ENCODE measurements at regions not wholly inside any gene's neighbourhood (a gene's known extent, or its start where the extent isn't known, plus 50 kb on each side); places are given as distances from the start of the nearest gene placed in this dataset.

DNA sequence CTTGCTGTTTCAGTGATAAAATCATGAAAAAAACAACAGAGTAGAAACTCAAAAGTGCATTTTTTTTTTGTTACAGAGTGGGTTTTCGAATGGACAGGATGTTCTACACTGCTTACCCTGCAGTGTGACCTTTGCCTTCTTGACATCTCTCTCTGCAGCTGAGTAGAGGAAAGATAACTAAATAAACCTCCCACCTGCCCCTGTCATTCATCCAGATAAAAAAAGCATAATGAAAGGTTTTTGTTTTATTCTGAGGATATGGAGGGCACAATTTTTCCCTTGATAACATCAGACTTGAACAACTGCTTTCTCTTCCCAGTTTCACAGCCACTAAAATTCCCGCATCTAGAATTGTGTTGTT, 193.6 kb upstream of the FOXQ1 start:
- WGBS, 3 donors = 26 to 43% (median 41%) methylated on average over 2 of the region's 2 CpGs
- Histone ChIP-seq H3K27ac (no peak overlapping the region), H3K4me1 (ENCODE audit: insufficient read depth) (no peaks in the 10 kb centered on the region), H3K4me3 (no peak overlapping the region), H3K36me3 (no peaks in the 10 kb centered on the region), H3K9me3 (no peaks in the 10 kb centered on the region), H3K27me3 (no peaks in the 10 kb centered on the region)
- DNase-seq = no peak
- TF ChIP-seq, protein P1, sequence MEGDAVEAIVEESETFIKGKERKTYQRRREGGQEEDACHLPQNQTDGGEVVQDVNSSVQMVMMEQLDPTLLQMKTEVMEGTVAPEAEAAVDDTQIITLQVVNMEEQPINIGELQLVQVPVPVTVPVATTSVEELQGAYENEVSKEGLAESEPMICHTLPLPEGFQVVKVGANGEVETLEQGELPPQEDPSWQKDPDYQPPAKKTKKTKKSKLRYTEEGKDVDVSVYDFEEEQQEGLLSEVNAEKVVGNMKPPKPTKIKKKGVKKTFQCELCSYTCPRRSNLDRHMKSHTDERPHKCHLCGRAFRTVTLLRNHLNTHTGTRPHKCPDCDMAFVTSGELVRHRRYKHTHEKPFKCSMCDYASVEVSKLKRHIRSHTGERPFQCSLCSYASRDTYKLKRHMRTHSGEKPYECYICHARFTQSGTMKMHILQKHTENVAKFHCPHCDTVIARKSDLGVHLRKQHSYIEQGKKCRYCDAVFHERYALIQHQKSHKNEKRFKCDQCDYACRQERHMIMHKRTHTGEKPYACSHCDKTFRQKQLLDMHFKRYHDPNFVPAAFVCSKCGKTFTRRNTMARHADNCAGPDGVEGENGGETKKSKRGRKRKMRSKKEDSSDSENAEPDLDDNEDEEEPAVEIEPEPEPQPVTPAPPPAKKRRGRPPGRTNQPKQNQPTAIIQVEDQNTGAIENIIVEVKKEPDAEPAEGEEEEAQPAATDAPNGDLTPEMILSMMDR (IDR thresholded peaks at IDR 0.05) = no peak
- TF ChIP-seq POLR2A (IDR thresholded peaks at IDR 0.05) (no peak), EP300 (IDR thresholded peaks at IDR 0.05) (no peak)
- intact Hi-C loops (cut with DNase I) = no loop called here

DNA sequence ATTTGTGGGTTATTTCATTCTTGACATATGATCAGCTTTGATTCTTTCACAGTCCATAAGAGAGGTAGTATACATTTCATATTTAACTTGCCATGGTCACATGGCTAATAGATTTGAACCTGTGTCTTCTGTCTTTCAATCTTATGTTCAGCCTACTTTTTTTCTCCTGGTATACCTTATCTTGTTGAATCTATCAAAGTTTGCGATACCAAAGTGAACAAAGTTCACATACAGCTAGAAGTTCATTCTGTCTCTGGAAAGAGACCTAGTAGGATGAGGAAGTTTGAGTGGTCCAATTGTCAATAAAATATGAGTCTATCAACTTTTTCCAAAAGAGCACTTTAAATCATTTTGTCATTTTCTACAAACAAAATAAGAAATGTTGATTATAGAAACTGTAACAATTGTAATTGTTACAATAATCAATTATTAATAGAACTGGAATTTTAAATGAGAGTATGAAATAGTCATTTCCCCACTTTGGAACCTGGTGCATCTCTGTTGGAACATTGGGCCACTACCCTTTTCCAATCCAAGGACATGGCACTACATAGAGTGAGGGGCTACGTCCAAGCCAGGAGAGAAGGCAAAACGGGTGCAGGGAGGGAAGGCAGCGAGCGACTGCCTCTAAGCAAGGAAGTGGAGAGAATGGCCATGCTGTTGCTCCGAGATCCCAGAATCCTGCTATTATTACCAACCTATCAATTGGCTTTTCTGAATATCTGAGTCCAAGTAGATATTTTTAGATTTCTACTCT, 194.2 kb upstream of the FOXQ1 start:
- Histone ChIP-seq H3K27ac (no peak overlapping the region), H3K4me3 (no peak overlapping the region), H3K9me3 (no peaks in the 10 kb centered on the region), H3K36me3 (no peaks in the 10 kb centered on the region), H3K4me1 (ENCODE audit: insufficient read depth) (no peaks in the 10 kb centered on the region), H3K27me3 (no peaks in the 10 kb centered on the region)
- 62 to 65% (median 65%) methylated on average over 6 of the region's 6 CpGs for WGBS, 3 donors
- intact Hi-C loops (cut with DNase I) = no loop called here
- DNase-seq = no peak
- TF ChIP-seq, protein P1 (IDR thresholded peaks at IDR 0.05) = no peak
- no peak for TF ChIP-seq EP300 (IDR thresholded peaks at IDR 0.05)
- TF ChIP-seq POLR2A (IDR thresholded peaks at IDR 0.05) = no peak

DNA sequence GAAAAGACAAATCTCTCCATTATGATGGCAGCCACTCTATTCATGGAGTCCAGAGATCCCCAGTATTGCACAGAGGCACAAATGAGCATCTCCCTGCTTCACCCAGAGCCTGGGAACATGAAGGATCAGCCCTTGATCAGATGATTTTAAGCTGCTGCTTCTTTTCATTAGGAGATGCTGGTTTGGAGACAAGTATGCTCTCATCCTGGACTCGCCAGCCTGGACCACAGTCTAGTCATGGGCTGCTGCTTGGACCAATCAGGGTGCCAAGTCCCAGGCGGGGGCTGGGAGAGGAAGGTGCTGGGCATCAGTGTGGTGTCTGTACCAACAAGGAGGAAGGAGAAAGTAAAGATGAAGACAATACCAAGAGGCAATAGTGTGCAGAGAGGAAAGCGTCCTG, 195.7 kb upstream of the FOXQ1 start:
- no peak for DNase-seq
- Histone ChIP-seq H3K9me3 (no peaks in the 10 kb centered on the region), H3K27ac (no peak overlapping the region), H3K27me3 (no peaks in the 10 kb centered on the region), H3K4me1 (ENCODE audit: insufficient read depth) (no peaks in the 10 kb centered on the region), H3K36me3 (no peaks in the 10 kb centered on the region), H3K4me3 (no peak overlapping the region)
- intact Hi-C loops (cut with DNase I) = no loop called here
- TF ChIP-seq POLR2A (IDR thresholded peaks at IDR 0.05) (no peak), EP300 (IDR thresholded peaks at IDR 0.05) (no peak)
- TF ChIP-seq, protein P1 (IDR thresholded peaks at IDR 0.05) = no peak
- 72 to 85% (median 80%) methylated on average over 3 of the region's 3 CpGs for WGBS, 3 donors

DNA sequence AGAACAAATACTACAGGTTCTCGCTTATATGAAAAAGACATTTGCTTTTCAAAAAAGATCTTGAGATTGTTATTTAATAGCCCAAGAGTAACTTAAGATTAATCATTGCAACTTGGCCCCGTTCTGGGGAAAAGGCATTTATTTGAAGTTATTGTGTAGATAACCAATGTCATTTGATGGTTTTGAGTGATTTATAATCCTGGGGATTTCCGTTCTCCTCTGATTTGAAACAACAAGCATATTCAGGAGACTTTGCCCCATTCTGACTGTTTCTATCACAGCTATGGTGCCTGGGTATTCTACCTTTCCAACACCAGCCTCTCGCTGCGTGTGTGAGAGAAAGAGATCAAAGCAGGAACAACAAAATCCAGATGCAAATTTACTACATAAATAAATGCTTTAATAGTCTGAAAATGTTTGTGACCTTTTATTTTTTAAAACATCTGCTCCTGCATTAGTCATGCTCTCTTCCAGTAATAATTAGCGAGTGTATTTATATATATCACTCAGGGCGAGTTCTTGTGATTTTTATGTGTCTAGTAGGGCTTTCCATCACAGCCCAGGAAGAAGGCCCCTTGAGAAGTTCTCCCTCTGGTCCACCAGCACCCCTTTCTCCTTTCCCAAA, 197.9 kb upstream of the FOXQ1 start:
- WGBS, 3 donors = 53 to 62% (median 55%) methylated on average over 7 of the region's 7 CpGs
- no peak for TF ChIP-seq POLR2A (IDR thresholded peaks at IDR 0.05)
- TF ChIP-seq EP300 (IDR thresholded peaks at IDR 0.05) = no peak
- TF ChIP-seq, protein P1 (IDR thresholded peaks at IDR 0.05) = no peak
- intact Hi-C loops (cut with DNase I) = no loop called here

More for the DNA sequence above, 197.9 kb upstream of the FOXQ1 start:
- Histone ChIP-seq H3K27me3 (no peaks in the 10 kb centered on the region), H3K4me1 (ENCODE audit: insufficient read depth) (no peaks in the 10 kb centered on the region), H3K4me3 (no peak overlapping the region), H3K27ac (no peak overlapping the region), H3K36me3 (no peaks in the 10 kb centered on the region), H3K9me3 (no peaks in the 10 kb centered on the region)
- DNase-seq = no peak

All from ovary (tissue), 7 donors.